Chondrocyte (in vitro differentiated cells): ENCODE measurements at regions not wholly inside any gene's neighbourhood (a gene's known extent, or its start where the extent isn't known, plus 50 kb on each side); places are given as distances from the start of the nearest gene placed in this dataset.

Experiments
- DNase-seq: peaks from one replicate; pipeline ENCODE4 v3.0.0; 2021; ENCODE audit warnings: mixed read lengths, low spot score
- H3K27ac Mint-ChIP-seq: one replicate; pipeline ENCODE4 v1.8.0; 2021; ENCODE audit warnings: mild to moderate bottlenecking, moderate library complexity, mixed read lengths; ENCODE audit not compliant: unreplicated experiment
- H3K27me3 Mint-ChIP-seq: 2 replicates; pipeline ENCODE4 v1.8.0; 2021; ENCODE audit warnings: low read depth, mixed read lengths
- H3K36me3 Mint-ChIP-seq: 2 replicates; pipeline ENCODE4 v1.8.0; 2021; ENCODE audit warnings: low read depth, mixed read lengths
- H3K4me1 Mint-ChIP-seq: 2 replicates; pipeline ENCODE4 v1.8.0; 2021; ENCODE audit warnings: low read depth, mild to moderate bottlenecking, mixed read lengths
- H3K4me3 Mint-ChIP-seq: one replicate; pipeline ENCODE4 v1.8.0; 2021; ENCODE audit warnings: mild to moderate bottlenecking, moderate library complexity, mixed read lengths; ENCODE audit not compliant: unreplicated experiment
- H3K9me3 Mint-ChIP-seq: 2 replicates; pipeline ENCODE4 v1.8.0; 2021; ENCODE audit warnings: low read depth, mixed read lengths
- CTCF ChIP-seq: fragments of 200-600 bp; sonication (generic); IDR thresholded peaks from 2 replicates; pipeline ENCODE4 v1.5.0; 2021; ENCODE audit warnings: antibody characterized with exemption, mild to moderate bottlenecking, moderate library complexity

GRCh38 chr12:130070126-130070611 is 92.1 kb upstream of the FZD10 start:
- H3K9me3 Mint-ChIP-seq = peaks cover 5% of the 10 kb centered on the region
- DNase-seq = no peak
- no peak overlapping the region for H3K4me3 Mint-ChIP-seq
- no peaks in the 10 kb centered on the region for H3K36me3 Mint-ChIP-seq
- H3K4me1 Mint-ChIP-seq = no peaks in the 10 kb centered on the region
- no peaks in the 10 kb centered on the region for H3K27me3 Mint-ChIP-seq
- H3K27ac Mint-ChIP-seq = no peak overlapping the region
- TF ChIP-seq CTCF = no peak

- Mint-ChIP-seq H3K4me3 (no peak overlapping the region), H3K4me1 (peaks cover 7% of the 10 kb centered on the region), H3K9me3 (peaks cover 19% of the 10 kb centered on the region), H3K36me3 (no peaks in the 10 kb centered on the region), H3K27ac (no peak overlapping the region), H3K27me3 (peaks cover 3% of the 10 kb centered on the region)
- DNase-seq = no peak
- TF ChIP-seq CTCF = no peak
Measured at GRCh38 chr12:130073721-130074120, 88.5 kb upstream of the FZD10 start.

GRCh38 chr12:130074661-130075406 is 87.4 kb upstream of the FZD10 start:
- DNase-seq = no peak

GRCh38 chr12:130075497-130076076 is 86.7 kb upstream of the FZD10 start:
- H3K4me3 Mint-ChIP-seq = no peak overlapping the region
- no peaks in the 10 kb centered on the region for H3K36me3 Mint-ChIP-seq
- no peak for DNase-seq
- no peak overlapping the region for H3K27ac Mint-ChIP-seq
- peaks cover 15% of the 10 kb centered on the region for H3K27me3 Mint-ChIP-seq
- H3K4me1 Mint-ChIP-seq = peaks cover 7% of the 10 kb centered on the region
- peaks cover 22% of the 10 kb centered on the region for H3K9me3 Mint-ChIP-seq
- no peak for TF ChIP-seq CTCF

More at GRCh38 chr12:130074661-130075406, 87.4 kb upstream of the FZD10 start:
- Mint-ChIP-seq H3K9me3 (peaks cover 24% of the 10 kb centered on the region), H3K36me3 (no peaks in the 10 kb centered on the region), H3K4me3 (no peak overlapping the region), H3K4me1 (peaks cover 7% of the 10 kb centered on the region), H3K27ac (no peak overlapping the region), H3K27me3 (peaks cover 10% of the 10 kb centered on the region)
- TF ChIP-seq CTCF = no peak

GRCh38 chr12:130076126-130076525 is 86.1 kb upstream of the FZD10 start:
- no peak overlapping the region for H3K4me3 Mint-ChIP-seq
- peaks cover 18% of the 10 kb centered on the region for H3K27me3 Mint-ChIP-seq
- no peak for DNase-seq
- no peak overlapping the region for H3K27ac Mint-ChIP-seq
- H3K4me1 Mint-ChIP-seq = peaks cover 7% of the 10 kb centered on the region
- peaks cover 22% of the 10 kb centered on the region for H3K9me3 Mint-ChIP-seq
- H3K36me3 Mint-ChIP-seq = no peaks in the 10 kb centered on the region
- TF ChIP-seq CTCF = no peak
